ENCODE measurements at regions not wholly inside any gene's neighbourhood (a gene's known extent, or its start where the extent isn't known, plus 50 kb on each side); places are given as distances from the start of the nearest gene placed in this dataset.
"Not testable (repeated sequence)": the region's sequence is repeated elsewhere in the genome, so short reads cannot be mapped to it uniquely, and the experiment has no call there.

DNA sequence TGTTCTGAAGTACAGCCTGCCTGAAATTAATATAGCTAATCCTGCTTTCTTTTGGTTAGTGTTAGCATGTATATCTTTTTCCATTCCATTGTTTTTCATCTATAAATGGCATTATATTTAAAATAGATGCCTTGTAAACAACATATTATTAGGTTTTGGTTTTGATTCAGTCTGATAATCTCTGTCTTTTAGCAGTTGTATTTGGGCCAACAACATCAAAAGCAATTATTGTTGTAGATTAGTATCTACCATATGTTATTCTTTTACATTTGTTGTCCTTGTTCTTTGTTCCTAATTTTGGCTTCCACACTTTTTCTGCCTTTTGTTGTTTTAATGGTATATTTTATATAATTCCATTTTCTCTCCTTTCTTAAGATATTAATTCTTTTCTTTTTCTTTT, 678.2 kb upstream of the PRMT6 start:
- Histone ChIP-seq H3K4me3 (ENCODE audit: low read depth, low read length, poor library complexity, severe bottlenecking) (no peak overlapping the region), H3K9me3 (ENCODE audit: low read depth, low read length, poor library complexity, severe bottlenecking) (no peaks in the 10 kb centered on the region), H3K4me1 (ENCODE audit: insufficient read depth, low read length, poor library complexity, severe bottlenecking) (no peaks in the 10 kb centered on the region), H3K36me3 (ENCODE audit: insufficient read depth, low read length, poor library complexity, severe bottlenecking) (no peaks in the 10 kb centered on the region), H3K27me3 (replicated peaks; ENCODE audit: insufficient read depth, low read depth, low read length, poor library complexity) (no peaks in the 10 kb centered on the region), H3K27ac (ENCODE audit: low read depth, low read length, poor library complexity, severe bottlenecking) (no peak overlapping the region)
- TF ChIP-seq CTCF (conservative IDR thresholded peaks at IDR 0.05; ENCODE audit: low read depth, low read length), result no peak
- TF ChIP-seq EZH2 (IDR thresholded peaks at IDR 0.05; ENCODE audit: borderline replicate concordance, low read depth, low read length, poor library complexity, severe bottlenecking), result no peak
- no peak for DNase-seq (ENCODE audit: low spot score)
- ChIA-PET CTCF (no interaction called here), POLR2A (ENCODE audit: low non-redundant PET) (no interaction called here)
- BruUV-seq (replicated peaks), result no TSS peak
- intact Hi-C loops (cut with micrococcal nuclease; ENCODE audit: unreplicated experiment), result no loop called here

- intact Hi-C loops (cut with micrococcal nuclease; ENCODE audit: unreplicated experiment), result loop anchor here (10.0 kb wide), 1 partner anchor 1144 kb away; no protein-coding TSS in a partner anchor
- DNase-seq (ENCODE audit: low spot score), result no peak
- no peak overlapping the region for H3K27ac ChIP-seq (ENCODE audit: low read depth, low read length, poor library complexity, severe bottlenecking)
- no TSS peak for BruUV-seq (replicated peaks)
- no peaks in the 10 kb centered on the region for H3K4me1 ChIP-seq (ENCODE audit: insufficient read depth, low read length, poor library complexity, severe bottlenecking)
- ChIA-PET CTCF (no interaction called here), POLR2A (ENCODE audit: low non-redundant PET) (no interaction called here)
- H3K9me3 ChIP-seq (ENCODE audit: low read depth, low read length, poor library complexity, severe bottlenecking), result no peaks in the 10 kb centered on the region
- TF ChIP-seq CTCF (conservative IDR thresholded peaks at IDR 0.05; ENCODE audit: low read depth, low read length), result no peak
- TF ChIP-seq EZH2 (IDR thresholded peaks at IDR 0.05; ENCODE audit: borderline replicate concordance, low read depth, low read length, poor library complexity, severe bottlenecking), result no peak
- no peak overlapping the region for H3K4me3 ChIP-seq (ENCODE audit: low read depth, low read length, poor library complexity, severe bottlenecking)
- H3K36me3 ChIP-seq (ENCODE audit: insufficient read depth, low read length, poor library complexity, severe bottlenecking), result no peaks in the 10 kb centered on the region
- no peaks in the 10 kb centered on the region for H3K27me3 ChIP-seq (replicated peaks; ENCODE audit: insufficient read depth, low read depth, low read length, poor library complexity)
Observed at GRCh38 chr1:106380772-106381171, 675.7 kb upstream of the PRMT6 start.

DNA sequence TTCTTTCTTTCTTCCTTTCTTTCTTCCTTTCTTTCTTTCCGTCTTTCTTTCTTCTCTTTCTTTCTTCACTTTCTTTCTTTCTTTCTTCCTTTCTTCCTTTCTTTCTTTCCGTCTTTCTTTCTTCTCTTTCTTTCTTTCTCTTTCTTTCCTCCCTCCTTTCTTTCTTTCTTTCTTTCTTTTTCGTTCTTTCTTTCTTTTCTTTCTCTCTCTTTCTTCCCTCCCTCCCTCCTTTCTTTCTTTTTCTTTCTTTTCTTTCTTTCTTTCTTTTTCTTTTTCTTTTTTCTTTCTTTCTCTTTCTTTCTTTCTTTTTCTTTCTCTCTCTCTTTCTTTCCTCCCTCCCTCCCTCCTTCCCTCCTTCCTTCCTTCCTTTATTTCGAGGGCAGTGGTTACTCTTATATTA, 667.3 kb upstream of the PRMT6 start:
- H3K4me3 ChIP-seq (ENCODE audit: low read depth, low read length, poor library complexity, severe bottlenecking); CTCF ChIA-PET; H3K27me3 ChIP-seq (replicated peaks; ENCODE audit: insufficient read depth, low read depth, low read length, poor library complexity); H3K9me3 ChIP-seq (ENCODE audit: low read depth, low read length, poor library complexity, severe bottlenecking); BruUV-seq (replicated peaks); H3K27ac ChIP-seq (ENCODE audit: low read depth, low read length, poor library complexity, severe bottlenecking); DNase-seq (ENCODE audit: low spot score); POLR2A ChIA-PET (ENCODE audit: low non-redundant PET); H3K36me3 ChIP-seq (ENCODE audit: insufficient read depth, low read length, poor library complexity, severe bottlenecking); H3K4me1 ChIP-seq (ENCODE audit: insufficient read depth, low read length, poor library complexity, severe bottlenecking): not testable (repeated sequence)
- intact Hi-C loops (cut with micrococcal nuclease; ENCODE audit: unreplicated experiment), result loop anchor here (10.0 kb wide), 1 partner anchor 1136 kb away; no protein-coding TSS in a partner anchor

DNA sequence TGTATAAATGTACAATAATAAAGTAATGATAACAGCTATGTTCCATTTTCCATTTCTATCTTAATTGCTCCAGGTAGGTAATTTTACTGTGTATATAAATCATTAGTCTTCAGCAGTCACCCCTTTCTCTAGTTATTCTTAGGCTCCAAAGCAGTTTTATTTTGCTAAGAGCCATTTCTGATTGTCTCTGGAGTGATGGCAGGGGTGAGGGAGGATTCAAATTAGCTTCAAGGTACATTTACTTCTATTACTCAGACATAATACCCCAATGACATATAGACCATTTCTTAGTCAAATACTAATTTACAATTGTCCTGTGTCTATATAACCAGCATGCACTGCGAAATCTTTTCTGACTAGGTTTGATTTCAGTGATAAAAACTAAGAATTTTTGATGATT, 663.4 kb upstream of the PRMT6 start:
- Histone ChIP-seq H3K27me3 (replicated peaks; ENCODE audit: insufficient read depth, low read depth, low read length, poor library complexity) (no peaks in the 10 kb centered on the region), H3K9me3 (ENCODE audit: low read depth, low read length, poor library complexity, severe bottlenecking) (no peaks in the 10 kb centered on the region), H3K27ac (ENCODE audit: low read depth, low read length, poor library complexity, severe bottlenecking) (no peak overlapping the region), H3K4me1 (ENCODE audit: insufficient read depth, low read length, poor library complexity, severe bottlenecking) (peaks cover 2% of the 10 kb centered on the region), H3K36me3 (ENCODE audit: insufficient read depth, low read length, poor library complexity, severe bottlenecking) (no peaks in the 10 kb centered on the region), H3K4me3 (ENCODE audit: low read depth, low read length, poor library complexity, severe bottlenecking) (no peak overlapping the region)
- POLR2A ChIA-PET (ENCODE audit: low non-redundant PET), result interaction anchor here (0.7 kb wide), 1 partner anchor 21 kb away, joined by 9 read pairs; no protein-coding TSS in a partner anchor
- CTCF ChIA-PET, result no interaction called here
- no peak for TF ChIP-seq CTCF (conservative IDR thresholded peaks at IDR 0.05; ENCODE audit: low read depth, low read length)
- TF ChIP-seq EZH2 (IDR thresholded peaks at IDR 0.05; ENCODE audit: borderline replicate concordance, low read depth, low read length, poor library complexity, severe bottlenecking), result no peak
- intact Hi-C loops (cut with micrococcal nuclease; ENCODE audit: unreplicated experiment), result no loop called here
- no TSS peak for BruUV-seq (replicated peaks)
- no peak for DNase-seq (ENCODE audit: low spot score)

Measured in A673 (cell line).